Activated CD8-positive, alpha-beta memory T cell treated with anti-CD3 and anti-CD28 coated beads for 1 hour (primary cell): ENCODE measurements at regions not wholly inside any gene's neighbourhood (a gene's known extent, or its start where the extent isn't known, plus 50 kb on each side); places are given as distances from the start of the nearest gene placed in this dataset.
"Not testable (repeated sequence)": the region's sequence is repeated elsewhere in the genome, so short reads cannot be mapped to it uniquely, and the experiment has no call there.

Source experiments
- DNase-seq, 2 donors: peaks; one replicate each; pipeline ENCODE4 v3.0.0-alpha.2; 2020; ENCODE audit warnings: low read depth in 1 of 2; ENCODE audit errors: extremely low read depth in 1 of 2

- DNase-seq, result no peak
Observed at GRCh38 chr7:67301667-67302066, 305.0 kb downstream of the TYW1 start.

GRCh38 chr7:67302113-67303039, 305.7 kb downstream of the TYW1 start:
- peak; percentile 94 for DNase-seq

- DNase-seq, result not testable (repeated sequence)
Observed at GRCh38 chr7:67304846-67305245, 308.2 kb downstream of the TYW1 start.

GRCh38 chr7:67306331-67306730, 309.7 kb downstream of the TYW1 start:
- DNase-seq, result no peak

- DNase-seq, result no peak
Observed at GRCh38 chr7:67309764-67310549, 313.3 kb downstream of the TYW1 start.

GRCh38 chr7:67311901-67312300, 315.3 kb downstream of the TYW1 start:
- no peak for DNase-seq

GRCh38 chr7:67313213-67313612, 316.6 kb downstream of the TYW1 start:
- DNase-seq, result no peak

- not testable (repeated sequence) for DNase-seq
Observed at GRCh38 chr7:67316902-67317301, 320.3 kb downstream of the TYW1 start.

GRCh38 chr7:67328257-67328656, 331.6 kb downstream of the TYW1 start:
- not testable (repeated sequence) for DNase-seq

GRCh38 chr7:67335165-67335564, 338.5 kb downstream of the TYW1 start:
- not testable (repeated sequence) for DNase-seq

- DNase-seq, result not testable (repeated sequence)
Observed at GRCh38 chr7:67335663-67336062, 339.0 kb downstream of the TYW1 start.

- not testable (repeated sequence) for DNase-seq
Observed at GRCh38 chr7:67338545-67338944, 341.9 kb downstream of the TYW1 start.

GRCh38 chr7:67341153-67341768, 344.6 kb downstream of the TYW1 start:
- DNase-seq, result no peak

- DNase-seq, result no peak
Observed at GRCh38 chr7:67343114-67343513, 346.5 kb downstream of the TYW1 start.

- no peak for DNase-seq
Observed at GRCh38 chr7:67343572-67343971, 346.9 kb downstream of the TYW1 start.

GRCh38 chr7:67344481-67345193, 348.0 kb downstream of the TYW1 start:
- no peak for DNase-seq

- no peak for DNase-seq
Observed at GRCh38 chr7:67346126-67346525, 349.5 kb downstream of the TYW1 start.

- DNase-seq, result no peak
Observed at GRCh38 chr7:67346876-67347275, 350.2 kb downstream of the TYW1 start.

- no peak for DNase-seq
Observed at GRCh38 chr7:67348171-67348570, 351.5 kb downstream of the TYW1 start.

GRCh38 chr7:67357653-67358052, 361.0 kb downstream of the TYW1 start:
- DNase-seq, result not testable (repeated sequence)

- not testable (repeated sequence) for DNase-seq
Observed at GRCh38 chr7:67358316-67358715, 361.7 kb downstream of the TYW1 start.
